ENCODE measurements at regions not wholly inside any gene's neighbourhood (a gene's known extent, or its start where the extent isn't known, plus 50 kb on each side); places are given as distances from the start of the nearest gene placed in this dataset.

DNA sequence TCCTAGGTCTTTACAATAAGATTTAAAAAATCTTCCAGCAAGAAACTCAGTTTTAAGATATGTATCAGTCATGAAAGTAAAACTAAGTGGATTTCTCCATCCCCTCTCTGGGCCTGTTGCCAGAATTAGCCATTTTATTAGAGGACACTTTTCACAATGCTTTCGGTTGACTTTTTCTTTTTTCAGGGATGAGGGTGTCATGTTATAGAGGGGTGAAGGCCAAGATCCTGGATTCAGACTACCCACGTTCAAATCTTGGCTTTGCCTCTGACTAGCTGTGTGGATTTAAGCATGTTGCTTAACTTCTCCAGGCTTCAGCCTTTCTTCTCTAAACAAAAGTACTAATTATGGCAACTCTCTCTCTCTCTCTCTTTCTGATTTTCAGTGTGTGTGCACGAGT lies 111.7 kb upstream of the COX10 start:
- H3K27me3 Mint-ChIP-seq, result no peaks in the 10 kb centered on the region
- H3K27ac Mint-ChIP-seq, result no peak overlapping the region
- ATAC-seq (ENCODE audit: low read depth) (no peak), DNase-seq (ENCODE audit: low spot score in 2 of 2) (no peak)
- no peaks in the 10 kb centered on the region for H3K36me3 Mint-ChIP-seq
- no peak overlapping the region for H3K4me3 Mint-ChIP-seq
- H3K9me3 Mint-ChIP-seq, result no peaks in the 10 kb centered on the region
- peaks cover 5% of the 10 kb centered on the region for H3K4me1 Mint-ChIP-seq

DNA sequence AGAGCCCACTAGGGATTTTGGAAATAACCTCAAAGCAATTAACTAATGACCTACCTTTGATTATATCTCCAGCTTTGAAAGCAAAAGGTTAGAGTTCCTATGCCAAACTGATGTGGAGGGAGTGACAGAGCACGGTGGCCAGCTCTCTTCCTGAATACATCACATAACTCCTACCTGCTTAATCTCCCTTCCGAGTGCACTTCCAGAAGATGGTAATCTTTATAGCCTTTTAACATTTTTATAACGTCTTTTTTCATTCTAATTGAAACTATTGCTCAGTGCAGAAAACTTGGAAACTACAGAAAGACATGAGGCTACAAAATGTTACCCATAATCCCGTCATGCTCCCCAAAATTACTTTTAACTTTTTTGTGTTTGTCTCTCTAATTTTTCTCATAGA lies 110.5 kb upstream of the COX10 start:
- Mint-ChIP-seq H3K9me3 (no peaks in the 10 kb centered on the region), H3K4me1 (peaks cover 8% of the 10 kb centered on the region), H3K36me3 (no peaks in the 10 kb centered on the region), H3K4me3 (no peak overlapping the region), H3K27me3 (no peaks in the 10 kb centered on the region), H3K27ac (no peak overlapping the region)
- ATAC-seq (ENCODE audit: low read depth) (no peak), DNase-seq (ENCODE audit: low spot score in 2 of 2) (no peak)

DNA sequence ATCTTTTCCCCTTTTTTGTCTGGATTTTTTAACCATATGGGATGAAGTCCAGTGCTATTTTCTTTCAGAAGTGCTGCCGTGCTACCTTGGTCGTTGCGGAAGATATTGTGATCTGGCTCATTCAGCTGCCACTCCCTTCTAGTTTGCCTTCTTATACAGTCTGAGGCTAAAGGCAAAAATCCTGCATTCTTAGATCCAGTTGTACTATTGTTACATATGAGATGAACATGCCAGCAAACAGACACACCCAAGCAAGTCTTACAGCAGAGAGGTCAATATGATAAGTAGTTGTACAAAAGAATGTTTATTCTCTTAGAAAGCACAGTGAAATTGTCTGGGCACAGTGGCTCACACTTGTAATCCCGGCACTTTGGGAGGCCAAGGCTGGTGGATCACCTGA lies 108.0 kb upstream of the COX10 start:
- Mint-ChIP-seq H3K9me3 (no peaks in the 10 kb centered on the region), H3K27ac (no peak overlapping the region), H3K27me3 (no peaks in the 10 kb centered on the region), H3K36me3 (no peaks in the 10 kb centered on the region), H3K4me1 (peaks cover 8% of the 10 kb centered on the region), H3K4me3 (no peak overlapping the region)
- ATAC-seq (ENCODE audit: low read depth) (no peak), DNase-seq (ENCODE audit: low spot score in 2 of 2) (no peak)

DNA sequence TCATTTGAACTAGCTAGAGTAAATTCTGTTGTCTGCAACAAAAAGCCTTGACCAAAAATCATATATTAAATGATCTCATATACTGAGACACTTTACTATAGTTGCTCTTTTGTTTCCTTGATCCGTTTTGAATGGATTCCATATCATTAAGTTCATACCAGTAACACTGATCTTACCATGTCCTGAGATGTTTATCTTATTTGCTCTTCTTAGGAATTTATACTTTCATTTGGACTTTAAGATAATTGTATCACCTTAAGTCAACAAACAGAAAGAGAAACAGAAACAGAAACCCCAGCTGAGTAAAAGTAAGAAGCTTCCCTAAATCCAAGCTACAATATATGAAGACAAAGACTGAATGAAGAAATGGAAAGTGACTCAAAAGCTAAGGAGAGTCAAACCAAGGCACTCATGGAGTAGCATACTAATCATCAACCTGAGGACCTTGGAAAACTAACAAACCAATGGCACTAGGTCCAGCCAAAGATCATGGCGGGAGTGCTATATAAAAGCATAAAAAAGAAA lies 106.5 kb upstream of the COX10 start:
- DNase-seq (ENCODE audit: low spot score in 2 of 2) (no peak), ATAC-seq (ENCODE audit: low read depth) (peak; percentile 43)
- H3K27me3 Mint-ChIP-seq, result no peaks in the 10 kb centered on the region
- H3K4me1 Mint-ChIP-seq, result peaks cover 8% of the 10 kb centered on the region
- H3K27ac Mint-ChIP-seq, result no peak overlapping the region
- no peaks in the 10 kb centered on the region for H3K9me3 Mint-ChIP-seq
- H3K36me3 Mint-ChIP-seq, result no peaks in the 10 kb centered on the region
- no peak overlapping the region for H3K4me3 Mint-ChIP-seq

DNA sequence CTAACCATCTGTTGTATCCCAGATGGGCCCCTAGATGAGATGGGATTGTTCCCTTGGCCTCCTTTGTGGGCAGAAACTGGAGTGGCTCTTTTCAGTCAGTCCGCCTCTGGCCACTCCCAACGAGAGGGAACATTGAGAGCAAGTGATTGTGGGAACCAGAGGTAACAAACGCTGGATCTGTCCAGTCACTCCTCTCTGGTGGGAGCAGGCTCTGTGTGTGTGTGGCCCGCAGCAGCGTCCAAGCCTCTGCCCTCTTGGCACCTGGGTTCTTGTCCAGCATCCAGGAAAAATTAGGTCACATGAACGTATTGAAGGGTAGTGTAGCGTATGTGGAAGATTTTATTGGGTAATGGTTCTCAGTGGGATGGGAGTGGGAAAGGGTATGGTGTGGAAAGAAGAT lies 101.9 kb upstream of the COX10 start:
- Mint-ChIP-seq H3K4me1 (peaks cover 5% of the 10 kb centered on the region), H3K36me3 (no peaks in the 10 kb centered on the region), H3K4me3 (no peak overlapping the region), H3K9me3 (no peaks in the 10 kb centered on the region), H3K27ac (no peak overlapping the region), H3K27me3 (no peaks in the 10 kb centered on the region)
- ATAC-seq (ENCODE audit: low read depth) (no peak), DNase-seq (ENCODE audit: low spot score in 2 of 2) (no peak)

DNA sequence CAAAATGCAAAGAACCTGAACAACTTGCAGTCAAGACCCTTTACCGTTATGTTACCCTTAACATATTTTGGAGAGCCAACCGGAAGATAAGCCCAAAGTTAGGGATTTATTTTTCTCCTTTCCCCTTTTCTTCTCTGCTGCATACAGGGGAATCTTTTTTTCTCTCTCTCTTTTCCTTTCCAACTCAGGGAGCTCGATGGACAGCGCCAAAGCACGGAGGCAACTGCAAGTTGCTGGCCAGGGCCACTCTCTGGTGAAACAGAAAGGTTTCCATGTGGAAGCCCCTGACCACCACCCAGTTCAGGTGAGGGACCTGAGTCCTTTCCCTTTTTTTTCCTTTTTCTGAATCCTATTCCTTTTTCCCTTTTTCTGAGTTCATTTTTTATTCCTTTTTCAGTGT lies 98.8 kb upstream of the COX10 start:
- no peaks in the 10 kb centered on the region for H3K4me1 Mint-ChIP-seq
- H3K4me3 Mint-ChIP-seq, result no peak overlapping the region
- no peaks in the 10 kb centered on the region for H3K27me3 Mint-ChIP-seq
- H3K27ac Mint-ChIP-seq, result no peak overlapping the region
- no peak for ATAC-seq (ENCODE audit: low read depth)
- DNase-seq (ENCODE audit: low spot score in 2 of 2), result no peak
- H3K36me3 Mint-ChIP-seq, result no peaks in the 10 kb centered on the region
- no peaks in the 10 kb centered on the region for H3K9me3 Mint-ChIP-seq

DNA sequence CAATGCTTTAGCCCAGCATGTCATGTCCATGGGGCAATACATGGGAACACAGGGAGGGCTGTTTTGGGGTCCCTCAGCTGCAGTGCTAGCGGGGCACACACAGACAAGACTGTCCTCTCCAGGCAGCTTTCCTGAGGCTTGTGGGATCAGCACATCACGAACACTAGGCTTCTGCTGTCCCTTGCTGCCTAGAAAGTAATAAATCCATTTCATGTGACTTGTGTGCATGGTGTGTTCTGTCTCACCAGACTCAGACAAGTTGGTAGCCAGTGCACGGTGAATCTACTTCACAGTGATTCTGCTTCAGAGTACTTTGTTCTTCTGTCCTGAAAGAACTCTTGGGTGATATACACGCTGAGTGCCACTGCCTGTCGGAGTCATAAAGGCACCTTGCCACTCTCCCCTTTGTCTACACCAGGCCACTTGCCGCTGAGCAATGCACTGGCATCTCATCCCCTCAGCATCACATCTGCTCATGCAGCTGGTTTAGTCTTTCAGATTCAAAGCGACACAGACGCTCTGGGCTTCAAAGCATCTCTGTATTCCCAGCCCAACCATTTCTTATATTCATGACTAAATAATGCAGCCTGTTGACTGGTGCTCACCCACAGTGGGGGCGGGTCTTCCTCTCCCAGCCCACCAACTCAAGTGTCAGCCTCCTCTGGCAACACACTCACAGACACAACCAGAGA lies 95.2 kb upstream of the COX10 start:
- H3K36me3 Mint-ChIP-seq, result peaks cover 6% of the 10 kb centered on the region
- no peak overlapping the region for H3K27ac Mint-ChIP-seq
- ATAC-seq (ENCODE audit: low read depth) (no peak), DNase-seq (ENCODE audit: low spot score in 2 of 2) (no peak)
- no peaks in the 10 kb centered on the region for H3K9me3 Mint-ChIP-seq
- H3K4me1 Mint-ChIP-seq, result no peaks in the 10 kb centered on the region
- H3K27me3 Mint-ChIP-seq, result no peaks in the 10 kb centered on the region
- no peak overlapping the region for H3K4me3 Mint-ChIP-seq

DNA sequence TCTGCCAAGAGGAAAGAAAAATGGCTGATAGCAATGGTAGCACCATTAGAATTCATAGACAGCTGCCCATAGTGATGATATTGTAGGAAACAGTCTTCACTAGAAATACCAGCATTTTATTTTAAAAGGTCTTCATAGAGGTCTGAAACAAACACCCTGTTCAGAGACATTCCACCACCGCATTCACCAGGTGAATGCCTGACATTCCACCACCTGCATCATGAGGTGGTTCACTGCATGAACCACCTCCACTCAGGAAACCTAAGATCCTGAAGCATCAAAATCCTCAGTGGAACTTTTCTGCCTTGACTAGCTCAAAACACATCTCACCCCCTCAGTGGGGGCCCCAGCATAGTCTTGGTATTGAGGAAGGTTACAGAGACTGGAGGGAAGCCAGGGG lies 91.5 kb upstream of the COX10 start:
- Mint-ChIP-seq H3K4me3 (no peak overlapping the region), H3K27me3 (no peaks in the 10 kb centered on the region), H3K4me1 (no peaks in the 10 kb centered on the region), H3K27ac (no peak overlapping the region), H3K9me3 (no peaks in the 10 kb centered on the region), H3K36me3 (peaks cover 21% of the 10 kb centered on the region)
- ATAC-seq (ENCODE audit: low read depth) (no peak), DNase-seq (ENCODE audit: low spot score in 2 of 2) (no peak)

DNA sequence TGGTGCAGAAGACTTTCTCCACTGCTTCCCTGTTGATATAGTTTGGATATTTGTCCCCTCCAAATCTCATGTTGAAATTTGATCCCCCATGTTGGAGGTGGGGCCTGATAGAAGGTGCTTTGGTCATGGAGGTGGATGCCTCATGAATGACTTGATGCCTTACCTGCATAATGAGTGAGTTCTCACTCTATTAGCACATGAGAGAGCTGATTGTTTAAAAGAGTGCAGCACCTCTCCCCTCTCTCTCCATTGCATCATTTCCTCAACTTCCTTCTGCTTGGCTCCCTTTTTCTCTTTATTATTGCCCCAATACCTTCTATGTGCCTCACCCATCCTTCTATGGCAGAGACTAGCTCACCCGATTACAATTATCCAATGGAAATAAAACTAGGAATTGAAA lies 90.8 kb upstream of the COX10 start:
- no peaks in the 10 kb centered on the region for H3K27me3 Mint-ChIP-seq
- H3K27ac Mint-ChIP-seq, result no peak overlapping the region
- DNase-seq (ENCODE audit: low spot score in 2 of 2), result no peak
- H3K9me3 Mint-ChIP-seq, result no peaks in the 10 kb centered on the region
- no peaks in the 10 kb centered on the region for H3K4me1 Mint-ChIP-seq
- H3K36me3 Mint-ChIP-seq, result peaks cover 21% of the 10 kb centered on the region
- H3K4me3 Mint-ChIP-seq, result no peak overlapping the region
- no peak for ATAC-seq (ENCODE audit: low read depth)

DNA sequence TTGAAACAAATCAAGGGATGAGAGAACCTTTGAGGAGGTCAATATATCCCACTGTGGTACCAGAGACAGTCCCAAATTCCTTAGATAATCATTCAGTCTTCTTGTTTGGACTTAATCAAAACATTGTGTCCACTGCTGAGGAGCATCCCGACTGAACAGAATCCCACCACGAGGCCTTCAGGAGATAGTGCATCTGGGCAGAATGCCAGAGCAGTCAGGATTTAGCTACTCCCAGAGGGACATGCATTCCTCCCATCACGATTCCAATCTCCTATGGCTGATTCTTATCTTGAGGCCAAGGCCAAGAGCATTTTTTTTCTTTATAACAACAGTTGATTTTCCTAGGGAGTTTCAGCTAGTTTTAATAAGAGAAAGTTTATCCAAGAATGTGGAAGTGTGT lies 87.4 kb upstream of the COX10 start:
- no peak overlapping the region for H3K27ac Mint-ChIP-seq
- no peak overlapping the region for H3K4me3 Mint-ChIP-seq
- no peak for DNase-seq (ENCODE audit: low spot score in 2 of 2)
- no peaks in the 10 kb centered on the region for H3K4me1 Mint-ChIP-seq
- H3K27me3 Mint-ChIP-seq, result no peaks in the 10 kb centered on the region
- H3K9me3 Mint-ChIP-seq, result no peaks in the 10 kb centered on the region
- H3K36me3 Mint-ChIP-seq, result peaks cover 21% of the 10 kb centered on the region
- ATAC-seq (ENCODE audit: low read depth), result no peak

DNA sequence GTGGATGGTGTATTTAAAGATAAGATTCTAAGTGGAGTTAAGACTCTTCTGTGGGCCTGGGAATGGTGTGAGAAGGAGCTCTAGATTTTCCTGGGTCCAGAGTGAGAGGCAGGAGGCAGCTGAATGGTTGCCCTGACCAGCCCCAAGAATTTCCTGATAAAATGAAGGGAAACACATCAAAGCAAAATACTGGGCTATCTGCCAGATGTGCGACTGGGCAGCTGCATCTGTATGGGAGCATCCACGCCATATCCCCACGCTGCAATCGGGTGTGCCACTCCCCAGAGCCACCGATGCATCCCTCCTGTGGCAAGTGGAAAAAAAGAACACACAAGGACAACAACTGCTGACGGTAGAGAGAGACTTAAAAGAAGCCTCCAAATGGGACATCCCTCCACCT lies 84.3 kb upstream of the COX10 start:
- DNase-seq (ENCODE audit: low spot score in 2 of 2) (no peak), ATAC-seq (ENCODE audit: low read depth) (no peak)
- Mint-ChIP-seq H3K4me1 (no peaks in the 10 kb centered on the region), H3K27me3 (no peaks in the 10 kb centered on the region), H3K4me3 (no peak overlapping the region), H3K36me3 (peaks cover 16% of the 10 kb centered on the region), H3K27ac (no peak overlapping the region), H3K9me3 (no peaks in the 10 kb centered on the region)

DNA sequence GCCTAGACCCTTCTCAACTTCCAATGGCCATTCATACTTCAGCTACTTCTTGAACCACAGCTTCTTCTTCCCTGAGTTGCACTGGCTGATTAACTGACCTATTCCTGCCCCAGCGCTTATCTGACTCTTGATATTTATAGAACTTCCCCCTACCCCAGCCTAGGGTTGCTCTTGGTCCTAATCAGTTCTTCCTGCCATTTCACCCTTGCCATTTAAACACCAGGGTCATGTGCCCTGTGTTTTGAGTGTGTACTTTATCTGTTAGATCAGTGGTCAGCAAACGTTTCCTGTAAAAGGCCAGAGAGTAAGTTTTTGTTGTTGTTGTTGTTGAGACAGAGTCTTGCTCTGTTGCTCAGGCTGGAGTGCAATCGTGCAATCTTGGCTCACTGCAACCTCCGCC lies 82.4 kb upstream of the COX10 start:
- DNase-seq (ENCODE audit: low spot score in 2 of 2), result no peak
- no peak overlapping the region for H3K4me3 Mint-ChIP-seq
- H3K4me1 Mint-ChIP-seq, result no peaks in the 10 kb centered on the region
- no peak overlapping the region for H3K27ac Mint-ChIP-seq
- H3K9me3 Mint-ChIP-seq, result no peaks in the 10 kb centered on the region
- ATAC-seq (ENCODE audit: low read depth), result no peak
- H3K27me3 Mint-ChIP-seq, result no peaks in the 10 kb centered on the region
- peaks cover 11% of the 10 kb centered on the region for H3K36me3 Mint-ChIP-seq

DNA sequence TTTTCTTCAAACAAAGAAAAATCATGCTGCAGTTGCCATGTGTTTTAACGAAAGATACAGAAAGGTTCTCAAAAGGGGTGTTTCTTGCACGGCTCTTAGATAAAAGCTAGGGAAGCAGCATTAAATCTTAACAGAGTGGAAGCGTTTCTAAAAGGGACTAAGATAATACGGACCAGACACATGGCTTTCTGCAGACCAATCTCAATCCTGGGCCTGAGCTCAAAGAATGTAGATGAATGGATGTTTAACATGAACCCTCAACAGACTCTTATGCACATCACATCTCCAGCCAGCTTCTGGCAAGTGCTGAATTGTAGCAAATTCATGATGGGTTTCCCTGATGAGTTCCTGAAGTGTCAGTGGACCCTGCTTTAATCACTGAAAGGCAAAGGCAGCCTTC lies 80.2 kb upstream of the COX10 start:
- DNase-seq (ENCODE audit: low spot score in 2 of 2) (no peak), ATAC-seq (ENCODE audit: low read depth) (no peak)
- H3K9me3 Mint-ChIP-seq, result no peaks in the 10 kb centered on the region
- H3K4me1 Mint-ChIP-seq, result peaks cover 5% of the 10 kb centered on the region
- no peak overlapping the region for H3K27ac Mint-ChIP-seq
- no peak overlapping the region for H3K4me3 Mint-ChIP-seq
- H3K27me3 Mint-ChIP-seq, result no peaks in the 10 kb centered on the region
- H3K36me3 Mint-ChIP-seq, result peaks cover 6% of the 10 kb centered on the region

DNA sequence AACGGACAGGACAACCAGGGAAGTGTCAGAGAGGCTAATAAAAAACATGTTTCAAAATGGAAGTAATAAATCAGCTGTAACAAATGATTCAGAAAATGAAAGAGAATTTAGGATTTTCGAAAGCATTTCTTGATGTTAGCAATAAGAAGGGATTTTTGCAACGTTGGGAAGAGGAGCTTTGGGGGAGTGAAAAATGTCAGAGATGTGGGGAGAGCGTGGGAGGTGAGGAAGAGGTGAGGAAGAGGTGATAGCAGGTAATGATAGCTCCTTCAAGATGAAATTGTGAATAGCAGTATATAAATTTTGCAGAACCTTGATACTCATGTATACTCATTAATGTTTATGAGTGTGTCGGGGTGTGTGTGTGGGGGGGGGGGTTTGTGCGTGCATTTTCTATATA lies 76.2 kb upstream of the COX10 start:
- ATAC-seq (ENCODE audit: low read depth) (no peak), DNase-seq (ENCODE audit: low spot score in 2 of 2) (no peak)
- Mint-ChIP-seq H3K27ac (no peak overlapping the region), H3K4me3 (no peak overlapping the region), H3K36me3 (peaks cover 3% of the 10 kb centered on the region), H3K27me3 (no peaks in the 10 kb centered on the region), H3K9me3 (no peaks in the 10 kb centered on the region), H3K4me1 (peaks cover 5% of the 10 kb centered on the region)

DNA sequence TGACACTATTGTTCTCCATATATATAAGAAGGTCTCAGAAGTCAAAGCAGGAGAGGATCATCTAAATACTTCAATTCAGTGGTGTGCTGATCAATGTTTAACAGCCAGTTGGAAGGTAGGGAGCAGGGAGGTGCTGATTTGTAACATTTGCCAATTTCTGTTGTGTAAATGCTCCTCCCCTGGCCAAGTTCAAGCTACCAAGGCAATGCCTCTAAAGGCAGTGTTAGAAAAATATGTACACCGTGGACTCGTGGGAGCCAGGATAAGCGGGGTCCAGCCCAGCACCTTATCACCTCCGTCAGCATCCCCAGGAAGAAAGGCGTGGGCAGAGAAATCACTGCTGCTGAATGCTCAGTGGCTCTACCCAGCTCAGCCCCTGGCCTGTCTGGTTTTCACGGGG lies 75.3 kb upstream of the COX10 start:
- Mint-ChIP-seq H3K9me3 (no peaks in the 10 kb centered on the region), H3K27me3 (no peaks in the 10 kb centered on the region), H3K27ac (no peak overlapping the region), H3K36me3 (peaks cover 3% of the 10 kb centered on the region), H3K4me1 (peaks cover 5% of the 10 kb centered on the region), H3K4me3 (no peak overlapping the region)
- DNase-seq (ENCODE audit: low spot score in 2 of 2) (no peak), ATAC-seq (ENCODE audit: low read depth) (no peak)

All from memory B cell (primary cell).